NCI-H2227 (cell line): ENCODE measurements at regions not wholly inside any gene's neighbourhood (a gene's known extent, or its start where the extent isn't known, plus 50 kb on each side); places are given as distances from the start of the nearest gene placed in this dataset.
"Not testable (repeated sequence)": the region's sequence is repeated elsewhere in the genome, so short reads cannot be mapped to it uniquely, and the experiment has no call there.

ENCODE experiments used
- DNase-seq: peaks from one replicate; lab custom pipeline; 2025; ENCODE audit not compliant: unreplicated experiment; lab: John Stamatoyannopoulos, UW

GRCh38 chr1:95582746-95583145, 348.7 kb downstream of the RWDD3 start:
- no peak for DNase-seq

GRCh38 chr1:95583661-95584210, 349.7 kb downstream of the RWDD3 start:
- peak; percentile 2 for DNase-seq

DNA sequence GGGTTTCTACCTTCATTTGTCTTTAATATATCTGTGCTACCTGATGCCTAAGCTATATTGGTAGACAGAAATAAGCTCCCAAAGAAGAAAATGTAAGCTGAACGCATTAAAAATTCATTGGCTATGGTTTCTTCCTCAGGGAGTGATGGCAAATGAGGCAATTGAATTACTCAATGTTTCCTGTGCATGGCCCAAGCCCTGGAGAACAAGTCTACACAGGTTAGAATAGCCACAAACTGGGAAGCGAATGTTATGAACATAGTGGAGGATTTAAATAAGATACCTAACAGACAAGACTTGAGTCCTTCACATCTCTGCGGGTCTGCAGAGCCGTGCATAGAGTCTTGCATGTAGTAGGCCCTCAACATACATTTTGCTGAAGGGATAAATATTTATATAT, 350.3 kb downstream of the RWDD3 start:
- DNase-seq: no peak

DNA sequence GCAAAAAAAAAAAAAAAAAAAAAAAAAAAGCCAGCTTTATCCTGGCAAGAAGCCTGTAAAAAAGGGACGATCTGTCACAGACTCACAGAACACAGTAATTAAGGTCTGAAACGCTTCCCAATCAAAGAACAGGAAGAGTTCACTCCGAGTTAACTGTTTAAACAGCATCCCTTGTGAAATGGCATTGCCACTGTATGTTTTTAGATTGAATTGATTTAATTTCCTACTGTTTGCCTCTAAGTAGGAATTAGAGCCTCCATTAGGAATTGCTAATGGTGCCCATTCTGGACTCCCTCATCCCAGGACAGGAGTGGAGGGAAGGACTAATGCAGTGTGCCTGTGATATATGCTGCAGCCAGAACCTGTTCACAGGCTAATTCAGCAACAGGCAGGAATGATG, 370.8 kb downstream of the RWDD3 start:
- DNase-seq: peak; percentile 5

DNA sequence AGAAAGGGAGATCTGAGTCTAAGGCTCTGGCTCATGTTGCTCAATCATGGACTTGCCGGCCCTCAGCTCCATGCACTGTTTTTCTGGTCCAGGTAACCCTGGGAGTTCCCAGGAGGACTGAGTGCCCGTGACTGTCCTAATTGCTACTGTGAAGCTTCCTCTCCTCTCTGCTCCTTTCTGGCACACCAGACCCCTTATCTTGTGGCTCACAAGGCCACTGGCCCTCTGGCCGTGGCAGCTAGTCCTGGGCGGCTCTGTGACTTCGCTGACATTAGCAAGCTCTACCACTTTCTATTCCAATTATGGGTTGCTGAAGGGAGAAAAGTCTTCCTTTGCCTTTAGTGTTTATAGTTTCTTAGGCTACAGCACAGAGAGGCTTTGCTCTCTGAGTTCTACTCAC, 380.2 kb downstream of the RWDD3 start:
- DNase-seq: no peak

GRCh38 chr1:95615421-95615820, 381.4 kb downstream of the RWDD3 start:
- peak; percentile 20 for DNase-seq

- DNase-seq: no peak
Measured at GRCh38 chr1:95620076-95620475, 386.1 kb downstream of the RWDD3 start.

- DNase-seq: no peak
Measured at GRCh38 chr1:95622609-95623008, 388.6 kb downstream of the RWDD3 start.

DNA sequence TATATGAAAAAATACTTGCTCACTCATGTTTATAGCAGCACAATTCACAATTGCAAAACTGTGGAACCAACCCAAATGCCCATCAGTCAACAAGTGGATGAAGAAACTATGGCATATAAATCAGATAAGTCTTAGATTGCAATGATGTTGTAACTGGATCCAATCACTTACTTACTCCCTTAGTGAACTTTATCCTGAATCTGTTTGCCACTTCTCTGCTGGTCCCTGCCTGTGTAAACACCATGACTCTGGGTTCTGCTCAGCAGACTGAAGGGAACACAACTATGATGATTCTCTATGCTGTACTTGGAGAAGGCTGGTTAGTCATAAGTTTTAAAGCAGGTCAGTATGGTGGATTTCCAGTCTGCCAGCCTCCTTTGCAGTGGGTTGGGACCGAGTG, 391.2 kb downstream of the RWDD3 start:
- DNase-seq: no peak

- DNase-seq: no peak
Measured at GRCh38 chr1:95627244-95627643, 393.2 kb downstream of the RWDD3 start.

GRCh38 chr1:95631695-95632094, 397.7 kb downstream of the RWDD3 start:
- no peak for DNase-seq

DNA sequence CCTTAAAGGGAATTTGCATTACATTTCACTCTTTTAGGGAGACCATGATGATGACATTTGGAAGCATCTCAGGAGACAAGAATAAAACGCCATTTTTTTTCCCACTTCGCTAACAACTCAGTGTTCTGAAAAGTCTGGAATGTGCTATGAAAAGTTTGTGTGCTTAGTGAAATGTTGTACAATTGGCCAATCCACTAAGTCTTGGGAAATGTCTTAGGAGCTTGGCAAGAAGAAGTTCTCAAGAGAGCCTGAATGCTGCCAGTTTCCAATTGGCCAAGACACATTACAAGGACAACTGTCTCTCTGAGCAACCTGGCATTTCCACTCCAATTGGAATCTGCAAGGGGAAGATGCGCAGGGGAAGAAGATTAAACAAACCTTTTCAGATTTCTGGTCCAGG, 401.8 kb downstream of the RWDD3 start:
- no peak for DNase-seq

- no peak for DNase-seq
Measured at GRCh38 chr1:95636897-95637296, 402.9 kb downstream of the RWDD3 start.

- DNase-seq: peak; percentile 49
Measured at GRCh38 chr1:95640746-95641145, 406.7 kb downstream of the RWDD3 start.

DNA sequence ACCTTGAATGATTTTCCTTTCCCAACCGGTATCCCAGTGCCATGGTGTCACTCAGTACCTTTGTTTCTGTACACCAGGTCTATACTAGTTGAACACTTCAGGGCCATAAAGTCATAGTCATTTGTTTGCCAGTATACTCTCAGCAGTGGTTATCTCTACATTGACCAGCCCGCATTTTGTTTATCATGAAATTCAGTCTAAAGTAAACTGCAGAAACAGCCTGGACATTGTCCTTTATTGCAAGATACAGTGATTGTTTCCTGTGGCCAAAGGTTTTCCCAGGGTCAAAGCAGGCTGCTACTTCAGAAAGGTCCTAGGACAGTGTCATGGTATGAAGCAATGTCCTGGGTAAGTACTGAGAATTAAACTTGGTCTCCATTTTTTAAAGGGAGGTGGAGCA, 407.4 kb downstream of the RWDD3 start:
- no peak for DNase-seq

DNA sequence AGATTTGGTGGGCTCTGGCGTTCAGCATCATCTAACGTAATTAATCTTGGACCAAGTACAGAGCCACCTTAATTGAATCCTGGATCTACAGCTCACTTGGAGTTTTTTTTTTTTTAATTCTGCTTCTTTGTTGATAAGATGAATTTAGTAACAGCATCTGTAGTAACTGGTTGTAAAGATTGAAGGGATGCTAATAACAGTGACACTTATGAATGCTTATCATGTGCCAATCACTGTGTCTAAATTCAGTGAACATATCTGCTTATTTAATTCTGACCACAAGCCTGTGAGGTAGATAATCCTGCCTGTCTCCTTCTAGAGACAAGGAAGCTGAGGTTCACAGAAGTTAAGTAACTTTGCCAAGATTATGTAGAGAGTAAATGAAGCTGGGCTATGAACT, 408.0 kb downstream of the RWDD3 start:
- no peak for DNase-seq

DNA sequence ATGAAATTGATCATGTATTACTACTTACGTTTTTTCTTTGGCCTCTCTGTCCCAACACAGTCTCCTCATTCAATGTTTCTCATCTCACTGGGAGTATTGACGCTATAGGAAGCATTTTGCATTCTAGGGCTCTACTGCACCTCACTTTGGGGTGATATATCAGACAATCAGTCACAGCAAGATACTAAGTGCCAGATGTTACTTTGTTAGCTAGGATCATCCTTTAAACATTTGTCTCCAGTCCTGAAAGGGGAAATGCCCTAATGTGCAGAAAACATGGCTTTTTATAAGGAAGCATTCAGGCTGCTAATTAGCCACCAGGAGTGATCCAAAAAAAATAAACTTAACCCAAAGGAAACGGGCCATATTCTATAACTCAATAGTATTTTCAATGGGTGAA, 409.1 kb downstream of the RWDD3 start:
- no peak for DNase-seq

GRCh38 chr1:95645126-95645525, 411.1 kb downstream of the RWDD3 start:
- DNase-seq: not testable (repeated sequence)

GRCh38 chr1:95650631-95651030, 416.6 kb downstream of the RWDD3 start:
- DNase-seq: no peak

- peak; percentile 63 for DNase-seq
Measured at GRCh38 chr1:95652423-95652965, 418.5 kb downstream of the RWDD3 start.

- no peak for DNase-seq
Measured at GRCh38 chr1:95653618-95654017, 419.6 kb downstream of the RWDD3 start.

DNA sequence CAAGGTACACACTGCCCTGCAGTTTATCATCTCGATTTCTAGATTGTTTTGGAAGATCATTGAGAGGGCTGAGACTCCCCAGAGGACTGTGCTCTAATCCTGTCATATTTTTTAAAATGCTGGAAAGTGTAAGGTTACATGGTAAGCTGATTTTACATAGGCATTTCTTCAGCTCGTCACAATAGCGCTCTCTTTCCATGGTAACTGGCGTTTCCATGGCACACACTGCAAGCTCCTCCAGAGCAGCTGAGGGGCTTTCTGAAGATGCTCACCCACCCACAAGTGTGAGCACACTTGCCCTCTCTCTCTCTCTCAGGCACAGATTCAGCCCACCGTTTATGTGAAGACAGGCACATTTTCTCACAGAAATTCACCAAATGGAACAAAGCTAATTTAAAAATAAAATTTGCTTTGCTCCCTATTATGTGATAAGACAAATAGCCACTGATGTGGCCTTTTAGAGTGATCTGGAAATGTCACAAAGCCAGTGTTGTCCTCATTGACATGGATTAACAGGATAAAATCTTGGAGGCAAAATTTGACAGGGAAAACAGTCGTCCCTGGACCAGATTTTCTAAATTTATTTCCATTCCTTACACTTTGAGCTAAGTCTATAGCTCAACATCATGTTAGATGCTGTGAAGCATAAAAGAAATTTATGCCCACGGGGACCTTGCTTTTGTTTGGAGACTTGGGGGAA, 421.5 kb downstream of the RWDD3 start:
- peak; percentile 55 for DNase-seq

GRCh38 chr1:95657248-95657647, 423.2 kb downstream of the RWDD3 start:
- DNase-seq: no peak
